ENCODE measurements at regions not wholly inside any gene's neighbourhood (a gene's known extent, or its start where the extent isn't known, plus 50 kb on each side); places are given as distances from the start of the nearest gene placed in this dataset.
"Not testable (repeated sequence)": the region's sequence is repeated elsewhere in the genome, so short reads cannot be mapped to it uniquely, and the experiment has no call there.

DNA sequence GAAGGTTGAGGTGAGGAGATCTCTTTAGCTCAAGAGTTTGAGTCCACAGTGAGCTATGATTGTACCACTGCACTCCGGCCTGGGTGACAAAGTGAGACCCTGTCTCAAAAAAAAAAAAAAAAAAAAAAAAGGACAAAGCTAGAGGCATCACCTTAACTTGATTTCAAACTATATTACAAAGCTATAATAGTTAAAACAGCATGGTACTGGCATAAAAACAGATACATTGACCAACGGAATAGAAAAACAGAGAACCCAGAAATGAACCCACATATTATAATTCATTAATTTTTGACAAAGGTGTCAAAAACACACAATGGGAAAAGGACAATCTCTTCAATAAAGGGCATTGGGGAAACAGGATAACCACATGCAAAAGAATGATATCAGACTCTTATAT is 50.8 kb upstream of the MBOAT1 start:
- DNase-seq, result no peak

DNA sequence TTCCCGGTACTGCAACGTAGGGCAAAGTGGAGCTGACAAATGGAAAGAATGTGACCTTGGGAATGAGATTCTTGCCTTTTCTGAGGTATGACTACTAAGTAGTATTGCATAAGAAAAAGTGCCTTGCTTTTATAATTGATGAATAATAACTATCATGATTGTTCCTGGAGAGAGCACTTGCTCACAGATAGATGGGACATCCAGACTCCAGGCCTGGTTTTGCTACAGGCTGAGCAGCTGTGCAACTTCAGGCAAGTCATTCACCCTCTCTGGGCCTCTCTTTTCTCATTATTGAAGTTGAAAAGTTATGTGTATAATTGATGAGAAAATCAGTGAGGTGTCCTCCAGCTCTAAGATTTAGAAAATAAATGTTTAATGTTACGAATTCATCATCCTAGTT is 53.6 kb upstream of the MBOAT1 start:
- no peak for DNase-seq

DNA sequence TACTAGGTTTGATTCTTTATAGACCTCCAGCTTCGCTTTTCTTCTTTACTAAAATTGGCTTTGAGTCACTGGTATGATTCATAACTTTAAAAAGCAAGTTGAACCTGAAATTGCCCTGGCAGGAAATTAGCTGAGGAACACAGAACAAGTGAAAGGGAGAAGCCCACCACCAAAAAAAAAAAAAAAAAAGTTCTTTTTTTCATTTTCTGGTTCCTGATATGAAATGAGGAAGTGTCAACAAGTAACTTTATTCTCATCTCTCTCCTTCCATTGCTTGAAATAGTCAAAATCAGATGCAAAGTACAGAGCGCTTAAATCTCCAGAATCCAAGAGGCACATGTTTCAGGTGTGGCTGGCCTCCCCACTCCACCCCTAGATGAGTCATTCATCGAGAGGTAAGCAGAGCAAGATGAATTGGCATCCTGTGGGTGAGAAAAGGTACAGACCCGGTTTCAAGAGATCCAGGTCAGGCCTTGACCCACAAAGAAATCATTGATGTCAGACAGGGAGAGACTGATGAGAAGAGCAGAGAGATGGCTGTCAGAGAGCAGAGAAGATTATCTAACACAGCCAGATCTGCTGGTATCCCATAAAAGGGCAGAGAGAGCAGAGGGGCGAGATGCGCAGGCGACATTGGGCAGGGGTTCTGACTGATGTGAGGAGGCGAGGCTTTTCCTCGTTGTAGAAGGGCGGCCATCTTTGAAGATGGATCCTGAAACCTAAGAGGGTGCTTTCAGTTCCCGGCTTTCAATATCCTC is 54.8 kb upstream of the MBOAT1 start:
- no peak for DNase-seq

DNA sequence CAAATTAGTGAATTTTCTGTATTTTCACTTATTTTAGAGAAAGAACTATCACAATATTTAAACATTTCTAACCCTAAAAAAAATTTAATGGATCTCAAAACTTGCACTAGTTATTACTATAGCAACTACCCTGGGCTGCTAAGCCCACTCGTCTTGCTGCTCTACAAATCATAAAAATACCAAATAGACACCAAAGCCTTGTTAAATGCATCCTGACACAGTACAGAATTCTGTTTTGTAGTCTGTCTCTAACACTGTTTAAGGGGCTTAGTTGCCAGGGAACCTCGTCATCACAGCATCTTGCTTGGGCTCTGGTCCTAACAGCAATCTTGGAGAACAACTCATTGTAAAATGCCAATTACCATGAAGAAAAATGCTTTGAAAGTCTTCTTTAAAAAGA is 56.9 kb upstream of the MBOAT1 start:
- no peak for DNase-seq

DNA sequence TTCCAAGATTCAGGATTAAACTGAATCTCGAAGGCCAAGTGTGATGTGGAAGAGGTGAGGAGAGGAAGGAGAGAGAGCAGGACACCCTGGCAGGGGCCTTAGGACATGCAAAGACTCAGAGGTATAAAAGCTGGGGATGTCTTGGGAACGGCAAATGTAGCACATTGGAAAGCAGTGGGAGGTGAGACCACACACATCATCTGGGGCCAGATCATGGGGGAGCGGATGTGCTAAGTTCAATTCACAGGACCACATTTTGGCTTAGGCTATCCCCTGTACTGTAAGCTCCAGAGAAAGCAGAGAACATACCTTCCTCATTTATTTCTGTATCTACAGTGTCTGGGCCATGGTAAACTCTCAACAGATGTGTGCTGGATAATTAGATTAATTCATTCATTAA is 59.5 kb upstream of the MBOAT1 start:
- no peak for DNase-seq

DNA sequence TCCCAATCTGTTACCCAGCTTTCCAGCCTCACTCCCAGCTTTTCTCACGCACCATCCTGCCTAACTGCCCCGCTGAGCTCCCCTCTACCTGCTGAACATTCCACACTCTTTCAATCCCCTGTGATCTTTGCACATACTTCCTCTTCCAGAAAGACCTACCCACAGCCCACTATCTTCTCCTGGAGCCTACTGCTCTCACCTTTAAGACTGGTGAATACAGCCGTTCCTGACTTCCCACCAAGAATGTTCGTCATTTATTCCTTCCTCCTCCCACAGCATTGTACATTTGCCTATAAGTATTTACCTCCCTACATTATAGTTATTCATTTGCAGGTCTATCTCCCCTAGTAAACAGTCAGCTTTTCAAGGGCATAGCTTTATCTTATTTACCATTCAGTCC is 61.9 kb upstream of the MBOAT1 start:
- DNase-seq, result no peak

DNA sequence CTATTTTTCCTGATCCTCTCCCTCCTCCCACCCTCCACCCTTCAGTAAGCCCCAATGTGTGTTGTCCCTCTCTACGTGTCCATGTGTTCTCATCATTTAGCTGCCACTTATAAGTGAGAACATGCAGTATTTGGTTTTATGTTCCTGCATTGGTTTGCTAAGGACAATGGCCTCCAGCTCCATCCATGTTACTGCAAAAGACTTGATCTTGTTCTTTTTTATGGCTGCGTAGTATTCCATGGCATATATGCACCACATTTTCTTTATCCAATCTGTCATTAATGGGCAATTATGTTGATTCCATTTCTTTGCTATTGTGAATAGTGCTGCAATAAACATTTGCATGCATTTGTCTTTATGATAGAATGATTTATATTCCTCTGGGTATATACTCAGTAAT is 63.6 kb upstream of the MBOAT1 start:
- DNase-seq, result not testable (repeated sequence)

DNA sequence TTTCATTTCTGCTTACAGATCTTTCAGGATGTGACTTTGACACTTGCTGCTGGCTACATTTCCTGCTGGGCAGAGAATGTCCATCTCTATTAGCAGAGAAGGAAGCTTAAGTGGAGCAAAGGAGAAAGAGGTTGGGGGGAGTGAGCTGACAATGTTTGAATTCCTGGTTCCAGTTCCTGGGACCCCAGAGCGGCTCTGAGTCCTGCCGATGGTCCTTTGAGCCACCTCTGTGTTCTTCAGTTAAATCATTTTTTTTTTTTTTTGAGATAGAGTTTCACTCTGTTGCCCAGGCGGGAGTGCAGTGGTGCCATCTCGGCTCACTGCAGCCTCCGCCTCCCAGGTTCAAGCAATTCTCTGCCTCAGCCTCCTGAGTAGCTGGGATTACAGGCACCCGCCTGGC is 65.5 kb upstream of the MBOAT1 start:
- not testable (repeated sequence) for DNase-seq

DNA sequence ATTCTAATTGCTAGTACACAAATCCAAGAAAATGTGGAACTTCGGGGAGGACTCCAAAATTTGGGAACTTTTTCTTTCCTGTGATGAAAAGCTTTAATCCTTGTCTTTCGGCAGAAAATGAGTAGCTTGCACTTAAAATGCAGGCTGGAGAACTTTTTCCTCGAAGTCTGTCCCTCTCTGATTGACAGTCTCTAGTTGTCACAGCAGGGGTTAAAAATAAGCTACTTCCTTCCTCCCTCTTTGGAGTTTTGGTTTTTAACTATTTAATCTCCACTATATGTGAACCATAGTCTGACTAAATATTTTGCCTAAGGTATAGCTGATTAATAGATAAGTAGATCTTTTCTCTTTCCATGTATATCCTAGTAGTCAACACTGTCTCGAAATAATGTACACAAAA is 66.8 kb upstream of the MBOAT1 start:
- DNase-seq, result no peak

DNA sequence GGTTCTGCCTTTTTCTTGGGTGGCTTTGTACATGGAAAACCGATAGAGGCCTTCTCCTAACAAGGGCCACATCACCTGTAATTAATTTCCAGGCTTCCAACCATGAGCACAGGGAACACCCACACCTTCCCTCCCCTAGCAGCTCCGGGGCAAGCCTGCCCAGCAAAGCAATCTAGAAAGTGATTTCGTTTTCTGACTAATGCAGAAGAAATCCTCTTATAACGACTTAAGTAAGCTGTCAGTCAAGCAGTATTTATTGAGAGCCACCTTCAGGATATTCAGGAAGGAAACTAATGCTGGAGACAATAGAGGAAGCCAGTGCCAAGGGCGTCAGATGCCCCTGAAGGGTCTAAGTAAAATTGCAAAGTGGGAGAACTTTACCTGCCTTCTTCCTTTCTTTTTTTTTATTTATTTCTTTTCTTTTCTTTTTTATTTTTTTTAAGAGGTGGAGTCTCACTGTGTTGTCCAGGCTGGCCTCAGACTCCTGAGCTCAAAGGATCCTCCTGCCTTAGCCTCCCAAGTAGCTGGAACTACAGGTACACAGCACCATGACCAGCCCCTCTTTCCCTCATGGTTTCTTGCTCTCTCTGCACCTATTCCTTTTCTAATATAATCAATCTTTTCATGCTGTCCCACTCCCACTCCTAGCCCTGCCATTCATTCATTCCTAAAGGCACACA is 67.5 kb upstream of the MBOAT1 start:
- DNase-seq, result no peak

DNA sequence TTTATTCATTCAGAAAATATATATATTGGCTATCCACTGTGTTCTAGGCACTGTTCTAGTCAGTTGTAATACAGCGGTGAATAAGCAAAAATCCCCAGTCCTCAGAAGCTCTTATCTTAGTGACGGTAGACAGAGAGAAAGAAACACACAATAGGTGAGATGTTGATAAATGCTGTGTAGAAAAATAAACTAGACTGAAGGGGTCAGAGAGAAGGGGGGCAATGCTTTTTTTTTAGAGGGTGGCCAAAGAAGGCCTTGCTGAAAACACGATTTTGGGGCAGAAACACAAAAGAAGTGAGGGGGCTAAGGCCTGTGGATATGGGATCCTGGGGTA is 68.0 kb upstream of the MBOAT1 start:
- DNase-seq, result no peak

DNA sequence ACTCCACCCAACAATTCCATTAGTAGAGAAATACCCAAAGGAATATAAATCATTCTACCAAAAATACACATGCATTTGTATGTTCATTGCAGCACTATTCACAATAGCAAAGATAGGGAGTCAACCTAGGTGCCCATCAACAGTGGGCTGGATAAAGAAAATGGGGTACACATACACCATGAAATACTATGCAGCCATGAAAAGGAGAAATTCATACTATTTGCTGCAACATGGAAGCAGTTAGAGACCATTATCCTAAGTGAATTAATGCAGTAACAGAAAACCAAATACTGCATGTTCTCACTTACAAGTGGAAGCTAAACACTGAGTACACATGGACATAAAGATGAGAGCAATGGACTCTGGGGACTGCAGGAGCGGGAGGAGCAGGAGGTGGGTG is 72.4 kb upstream of the MBOAT1 start:
- no peak for DNase-seq

DNA sequence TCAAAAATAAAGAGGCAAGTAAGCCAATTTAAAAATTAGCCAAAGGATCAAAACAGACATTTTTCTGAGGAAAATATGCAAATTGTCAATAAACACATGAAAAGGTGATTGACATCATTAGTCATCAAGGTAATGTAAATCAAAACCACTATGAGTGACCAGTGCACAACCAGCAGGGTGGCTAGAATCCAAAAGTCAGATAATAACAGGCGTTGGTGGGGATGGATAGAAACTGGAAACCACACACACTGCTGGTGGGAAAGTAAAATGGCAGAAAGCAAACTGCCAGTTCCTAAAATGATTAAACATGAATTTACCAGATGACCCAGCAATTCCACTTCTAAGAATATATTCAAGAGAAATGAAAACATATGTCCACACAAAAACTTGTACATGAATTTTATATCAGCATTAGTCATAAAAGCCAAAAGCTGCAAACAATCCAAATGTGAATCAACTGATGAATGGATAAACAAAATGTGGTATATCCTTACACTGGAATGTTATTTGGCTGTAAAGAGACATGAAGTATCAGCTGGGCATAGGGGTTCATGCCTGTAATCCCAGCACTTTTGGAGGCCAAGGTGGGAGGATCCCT is 74.8 kb upstream of the MBOAT1 start:
- DNase-seq, result no peak

DNA sequence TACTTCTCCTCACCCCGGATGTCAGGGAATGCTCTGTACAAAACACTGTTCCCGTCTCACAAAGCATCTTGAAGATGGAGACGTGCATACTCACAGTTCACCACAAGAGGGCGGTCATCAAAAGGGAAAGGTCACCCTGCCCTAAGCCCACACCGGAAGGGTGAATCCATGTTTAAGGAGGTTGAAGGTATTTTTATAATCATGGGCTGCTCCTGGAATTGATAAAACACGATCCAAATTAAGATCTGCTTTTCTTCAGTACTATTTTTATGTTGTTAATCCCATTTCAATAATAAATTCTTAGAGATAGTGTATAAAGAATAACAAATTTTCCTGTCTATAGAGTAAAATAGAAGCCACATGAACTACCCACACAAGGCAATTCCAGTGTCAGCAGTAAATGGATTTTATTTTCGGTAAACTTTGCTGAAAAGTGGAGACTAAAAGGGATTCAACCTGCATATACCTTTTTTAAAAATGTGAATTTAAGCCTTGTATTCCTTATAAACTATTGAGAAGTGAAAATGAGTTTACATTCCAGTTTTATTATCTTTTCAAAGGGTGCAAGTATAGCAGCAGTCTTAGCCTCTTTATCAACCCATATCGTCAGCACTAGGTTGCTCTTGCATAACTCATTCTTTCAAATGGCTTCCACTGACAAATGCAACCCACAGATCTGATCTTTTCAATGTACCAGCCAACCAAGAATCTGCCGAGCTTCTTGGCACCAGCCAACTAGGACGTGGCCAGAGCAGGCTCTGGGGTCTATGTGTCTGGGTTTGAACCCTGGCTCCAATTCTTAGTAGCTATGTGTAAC is 79.7 kb upstream of the MBOAT1 start:
- DNase-seq, result peak; percentile 56

DNA sequence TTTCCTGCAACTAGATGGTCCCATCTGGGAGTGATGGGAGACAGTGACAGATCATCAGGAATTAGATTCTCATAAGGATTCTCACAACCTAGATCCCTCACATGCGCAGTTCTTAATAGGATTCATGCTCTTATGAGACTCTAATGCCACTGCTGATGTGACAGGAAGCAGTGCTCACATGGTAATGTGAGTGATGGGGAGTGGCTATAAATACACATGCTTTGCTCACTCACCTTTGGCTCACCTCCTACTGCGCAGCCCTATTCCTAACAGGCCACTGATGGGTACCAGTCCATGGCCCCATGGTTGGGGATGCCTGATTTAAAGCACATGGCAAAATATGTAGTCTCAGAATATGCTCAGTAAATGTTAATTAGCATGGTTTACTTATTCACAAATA is 80.6 kb upstream of the MBOAT1 start:
- no peak for DNase-seq

DNA sequence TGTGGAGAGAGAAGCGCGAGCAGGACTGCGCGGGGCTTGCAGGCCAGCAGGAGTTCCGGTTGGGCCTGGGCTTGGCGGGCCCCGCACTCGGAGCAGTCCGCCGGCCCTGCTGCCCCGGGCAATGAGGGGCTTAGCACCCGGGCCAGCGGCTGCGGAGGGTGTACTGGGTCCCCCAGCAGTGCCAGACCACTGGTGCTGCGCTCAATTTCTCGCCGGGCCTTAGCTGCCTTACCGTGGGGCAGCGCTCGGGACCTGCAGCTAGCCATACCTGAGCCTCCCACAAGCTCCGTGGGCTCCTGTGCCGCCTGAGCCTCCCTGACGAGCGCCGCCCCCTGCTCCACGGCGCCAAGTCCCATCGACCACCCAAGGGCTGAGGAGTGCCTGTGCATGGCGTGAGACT is 89.0 kb upstream of the MBOAT1 start:
- no peak for DNase-seq

DNA sequence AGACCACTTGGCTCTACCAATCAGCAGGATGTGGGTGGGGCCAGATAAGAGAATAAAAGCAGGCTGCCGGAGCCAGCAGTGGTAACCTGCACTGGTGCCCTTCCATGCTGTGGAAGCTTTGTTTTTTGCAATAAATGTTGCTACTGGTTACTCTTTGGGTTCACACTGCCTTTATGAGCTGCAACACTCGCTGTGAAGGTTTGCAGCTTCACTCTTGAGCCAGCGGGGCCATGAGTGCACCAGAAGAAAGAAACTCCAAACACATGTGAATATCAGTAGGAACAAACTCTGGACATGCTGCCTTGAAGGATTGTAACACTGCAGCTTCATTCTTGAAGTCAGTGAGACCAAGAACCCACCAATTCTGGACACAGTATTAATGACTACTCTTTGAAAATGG is 89.9 kb upstream of the MBOAT1 start:
- DNase-seq, result no peak

DNA sequence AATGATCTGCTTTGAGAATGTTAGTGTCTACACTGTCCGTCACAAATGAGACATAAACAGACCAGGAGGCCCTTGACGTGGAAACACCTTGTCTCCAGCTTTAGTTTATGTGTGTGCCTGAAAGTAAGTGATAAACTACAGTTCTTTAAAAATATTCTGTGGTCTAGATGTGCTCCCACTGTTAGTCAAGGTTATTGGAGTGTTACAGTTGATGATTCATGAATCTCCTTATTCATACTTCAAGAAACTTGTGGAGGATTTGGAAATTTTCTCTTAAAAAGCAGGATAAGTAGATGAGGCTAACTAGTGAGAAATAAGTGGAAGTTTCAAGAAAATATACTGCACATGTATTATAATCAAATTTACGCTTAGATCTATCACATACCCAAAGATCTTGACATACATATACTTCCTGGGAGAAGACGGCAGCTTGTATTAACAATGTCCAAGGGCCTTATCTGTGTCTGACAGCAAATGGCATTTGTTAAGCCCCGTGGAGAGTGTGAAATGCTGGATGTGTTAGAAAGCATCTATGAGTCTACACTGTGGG is 90.5 kb upstream of the MBOAT1 start:
- DNase-seq, result peak; percentile 7

DNA sequence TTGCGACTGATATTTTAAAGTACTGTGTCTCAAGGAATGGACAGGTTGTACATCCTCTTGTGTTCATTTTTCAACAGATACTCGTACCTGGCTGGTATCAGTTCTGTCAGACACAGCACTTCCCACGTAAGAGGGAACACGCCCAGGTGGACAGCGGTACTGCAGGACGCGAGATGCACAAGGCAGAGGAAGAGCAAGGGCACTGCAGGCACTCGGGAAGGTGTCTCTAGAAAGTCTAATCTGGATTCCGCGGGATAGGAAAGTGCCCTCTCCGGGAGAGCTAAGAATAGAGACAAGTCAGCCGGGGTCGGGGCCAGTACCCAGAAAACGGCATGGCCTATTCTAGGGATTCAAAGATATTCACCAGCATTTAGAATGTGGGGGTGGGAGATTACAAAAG is 94.2 kb upstream of the MBOAT1 start:
- no peak for DNase-seq

DNA sequence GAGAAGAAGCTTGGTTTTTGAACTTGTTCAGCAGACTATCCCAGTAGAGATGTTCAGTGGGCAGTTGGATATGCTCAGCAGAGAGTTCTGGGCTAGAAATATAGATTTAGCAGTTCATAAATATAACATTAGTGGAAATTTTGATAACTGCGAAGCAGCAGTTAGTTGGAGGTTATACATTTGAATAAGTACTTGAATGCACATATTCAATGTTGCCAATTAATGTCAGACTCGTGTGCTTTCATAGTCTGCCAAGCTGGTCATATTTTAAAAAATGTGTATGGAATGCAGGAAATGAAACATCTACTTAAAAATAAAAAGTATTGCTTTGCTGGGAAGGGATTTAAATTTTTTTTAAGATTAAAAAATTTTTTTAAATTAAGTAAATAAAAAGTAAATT is 92.5 kb upstream of the E2F3 start:
- DNase-seq, result no peak

DNA sequence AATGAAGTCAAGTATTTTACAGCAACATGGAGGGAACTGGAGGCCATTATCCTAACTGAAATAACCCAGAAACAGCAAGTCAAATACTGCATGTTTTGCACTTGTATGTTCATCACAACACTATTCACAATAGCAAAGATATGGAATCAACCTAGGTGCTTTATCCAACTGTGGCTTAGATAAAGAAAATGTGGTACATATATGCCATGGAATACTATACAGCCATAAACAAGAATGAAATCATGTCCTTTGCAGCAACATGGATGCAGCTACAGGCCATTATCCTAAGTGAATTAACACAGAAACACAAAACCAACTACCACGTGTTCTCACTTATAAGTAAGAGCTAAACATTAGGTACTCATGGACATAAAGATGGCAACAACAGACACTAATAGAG is 91.5 kb upstream of the E2F3 start:
- no peak for DNase-seq

DNA sequence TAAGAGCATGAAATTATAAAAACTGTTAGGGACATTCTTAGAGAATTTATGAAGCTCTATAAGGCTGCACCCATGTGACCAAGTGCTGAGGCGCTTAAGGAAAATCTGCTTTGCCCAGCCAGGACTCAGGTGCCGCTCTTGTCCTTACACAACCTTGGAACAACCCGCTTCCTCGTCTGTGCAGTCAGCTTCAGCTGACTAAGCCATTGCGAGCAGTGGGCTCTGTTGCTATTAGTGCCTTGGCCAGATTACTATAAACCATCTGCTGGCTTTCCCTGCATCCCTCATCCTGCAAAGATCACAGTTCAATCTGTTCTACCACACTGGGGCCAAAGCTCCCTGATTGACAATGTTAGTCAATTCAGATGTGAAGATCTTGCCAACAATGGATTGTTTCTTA is 89.1 kb upstream of the E2F3 start:
- no peak for DNase-seq

DNA sequence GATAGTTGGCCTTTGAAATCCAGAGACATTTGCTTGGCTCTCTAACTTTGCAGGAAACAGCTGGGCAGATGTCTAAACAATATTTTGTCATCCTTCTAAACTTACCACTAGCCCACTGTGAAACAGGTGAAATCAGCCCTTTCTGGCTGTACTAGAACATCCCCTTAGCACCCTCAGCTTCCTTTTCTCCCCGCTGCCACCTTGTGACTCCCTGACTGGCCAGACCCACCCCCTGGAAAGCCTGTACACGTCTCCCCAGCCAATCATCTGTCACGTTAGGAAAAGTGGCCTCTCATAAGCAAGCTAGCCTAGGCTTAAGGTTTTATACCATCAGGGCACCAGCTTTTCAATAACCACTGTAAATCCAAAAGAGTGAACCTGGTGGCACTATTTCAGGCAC is 88.6 kb upstream of the E2F3 start:
- no peak for DNase-seq

Data from NCI-H226 (cell line).